Stromal cell of bone marrow (primary cell): ENCODE measurements at regions not wholly inside any gene's neighbourhood (a gene's known extent, or its start where the extent isn't known, plus 50 kb on each side); places are given as distances from the start of the nearest gene placed in this dataset.
"Not testable (repeated sequence)": the region's sequence is repeated elsewhere in the genome, so short reads cannot be mapped to it uniquely, and the experiment has no call there.

Experiments used
- DNase-seq: peaks from one replicate; pipeline ENCODE4 v3.0.0-alpha.2; 2012; ENCODE audit warnings: low read depth

GRCh38 chr2:187991389-187991788 is 300.3 kb upstream of the GULP1 start:
- DNase-seq, result no peak

GRCh38 chr2:187994464-187995331 is 297.0 kb upstream of the GULP1 start:
- no peak for DNase-seq

GRCh38 chr2:187995556-187995955 is 296.1 kb upstream of the GULP1 start:
- no peak for DNase-seq

DNA sequence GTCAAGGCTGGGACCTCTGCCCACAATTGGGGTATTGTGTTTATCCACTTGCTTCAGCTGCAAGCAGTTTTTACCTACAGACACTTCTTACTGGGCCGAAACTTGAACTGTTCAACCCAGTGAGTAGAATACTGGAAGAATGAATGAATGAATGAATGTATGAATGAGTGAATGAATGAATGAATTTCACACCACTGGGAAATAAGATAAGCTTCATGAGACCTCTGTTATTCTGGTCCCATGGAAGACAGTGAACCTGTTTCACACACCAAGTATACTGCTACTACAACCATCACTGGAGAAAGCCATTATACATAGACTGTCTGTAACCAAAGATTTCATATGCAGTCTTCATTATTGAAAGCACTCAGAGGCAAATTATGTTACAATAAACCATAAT is 295.0 kb upstream of the GULP1 start:
- DNase-seq, result no peak

GRCh38 chr2:188000189-188000588 is 291.5 kb upstream of the GULP1 start:
- DNase-seq, result no peak

DNA sequence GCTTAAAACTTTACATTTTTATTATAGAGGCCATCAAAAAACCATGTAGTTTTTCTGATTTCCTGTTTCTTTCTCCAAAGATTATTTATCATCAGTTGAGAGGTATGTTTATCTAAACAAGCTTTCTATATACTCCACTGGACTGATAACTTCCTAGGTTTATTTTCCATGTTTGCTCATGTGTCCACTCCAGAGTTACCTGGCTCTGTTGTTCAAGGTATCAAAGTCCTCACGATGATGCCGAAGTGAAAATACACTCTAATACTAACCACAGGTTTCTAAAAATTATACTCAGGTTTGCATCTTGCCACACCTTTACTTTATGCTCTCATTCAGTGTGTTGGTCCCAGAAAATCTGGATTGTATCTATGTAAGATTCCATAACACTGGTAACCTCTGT is 287.9 kb upstream of the GULP1 start:
- no peak for DNase-seq

- DNase-seq, result no peak
Observed at GRCh38 chr2:188013767-188014166, 277.9 kb upstream of the GULP1 start.

DNA sequence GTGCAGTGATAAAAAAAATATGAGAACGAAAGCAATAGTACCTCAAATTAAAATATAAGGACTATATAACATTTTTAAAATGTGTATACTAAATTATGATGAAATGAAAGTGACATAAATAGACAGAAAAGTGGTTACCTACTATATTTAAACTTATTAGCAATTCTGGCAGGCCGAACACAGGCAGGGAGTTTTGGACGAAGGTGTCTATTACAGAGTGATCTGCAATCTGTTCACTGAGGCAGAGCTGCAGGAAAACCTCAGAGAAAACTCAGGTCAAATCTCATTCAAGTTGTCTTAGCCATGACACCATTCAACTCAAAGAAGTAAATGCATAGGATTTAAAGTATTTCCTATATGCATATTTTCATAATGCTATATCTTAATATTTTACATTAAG is 274.8 kb upstream of the GULP1 start:
- DNase-seq, result no peak

DNA sequence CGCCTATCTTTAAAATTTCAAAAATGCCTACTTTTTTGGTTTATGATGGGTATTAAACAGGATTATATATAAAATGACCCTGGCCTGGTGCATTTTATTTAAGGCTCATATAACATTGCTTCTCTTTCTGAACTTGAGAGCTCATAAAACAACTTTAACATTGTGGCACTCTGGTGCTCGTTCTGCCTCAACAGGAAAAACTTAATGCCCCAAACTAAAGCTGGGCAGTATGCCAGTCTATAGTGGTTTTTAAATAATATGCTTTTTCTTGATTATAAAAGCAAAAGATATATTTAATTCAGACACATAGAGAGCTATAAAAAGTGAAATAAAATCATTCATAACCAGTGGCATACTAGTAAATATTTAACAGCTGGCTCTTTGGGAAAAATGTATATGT is 269.3 kb upstream of the GULP1 start:
- DNase-seq, result no peak

DNA sequence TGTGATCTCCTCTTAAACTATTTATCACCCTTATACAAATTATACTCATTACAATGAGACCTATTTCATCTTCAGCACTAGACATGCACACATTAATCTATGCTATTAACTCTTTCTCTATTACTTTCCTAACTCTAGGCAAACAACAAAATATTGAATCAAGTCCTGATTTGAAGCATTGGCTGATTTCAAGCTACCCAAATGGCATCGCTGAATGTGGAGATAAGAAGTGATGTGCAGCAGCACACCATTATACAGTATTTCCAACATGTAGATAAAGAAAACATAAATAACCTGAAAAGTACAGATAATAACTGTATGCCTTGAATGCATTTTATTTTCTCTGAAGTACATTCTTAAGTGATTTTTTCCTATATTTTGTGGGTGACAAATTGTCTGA is 268.6 kb upstream of the GULP1 start:
- no peak for DNase-seq

DNA sequence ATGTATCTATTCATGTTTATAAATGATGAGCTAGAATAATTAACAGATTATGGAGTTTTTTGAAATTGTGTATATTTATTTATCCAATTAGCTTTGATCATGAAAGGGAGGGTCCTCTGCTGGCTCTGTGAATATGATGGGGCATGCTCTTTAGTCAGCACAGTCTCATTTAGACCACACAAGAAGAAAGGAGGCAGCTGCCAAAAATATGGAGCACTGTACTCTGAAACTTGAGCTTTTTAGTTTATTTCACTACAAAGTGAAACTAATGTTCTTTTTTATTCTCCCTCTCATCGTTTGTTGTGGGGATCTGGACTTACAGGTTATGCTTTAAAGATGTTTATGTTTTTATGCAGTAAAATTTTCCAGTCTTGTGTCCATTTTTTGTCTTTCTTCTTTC is 266.9 kb upstream of the GULP1 start:
- DNase-seq, result peak; percentile 11

DNA sequence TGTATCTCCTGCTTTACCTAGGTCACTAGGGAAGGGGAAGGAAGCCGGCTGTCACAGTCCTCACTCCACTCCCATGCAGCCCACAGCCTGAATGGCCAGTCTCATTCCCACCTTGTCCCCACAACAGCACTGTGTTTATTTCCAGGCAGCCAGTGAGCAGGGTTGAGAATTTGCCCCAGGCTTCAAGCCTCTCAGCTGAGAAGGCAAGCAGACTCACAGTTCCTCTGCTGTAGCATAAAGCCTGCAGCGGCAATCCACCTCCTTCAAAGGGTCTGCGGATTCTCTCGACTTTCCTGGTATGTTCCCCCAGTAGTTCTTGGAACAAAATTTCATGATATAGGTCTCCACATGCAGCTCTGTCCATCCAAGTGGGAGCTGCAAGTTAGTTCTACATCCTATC is 262.9 kb upstream of the GULP1 start:
- no peak for DNase-seq

DNA sequence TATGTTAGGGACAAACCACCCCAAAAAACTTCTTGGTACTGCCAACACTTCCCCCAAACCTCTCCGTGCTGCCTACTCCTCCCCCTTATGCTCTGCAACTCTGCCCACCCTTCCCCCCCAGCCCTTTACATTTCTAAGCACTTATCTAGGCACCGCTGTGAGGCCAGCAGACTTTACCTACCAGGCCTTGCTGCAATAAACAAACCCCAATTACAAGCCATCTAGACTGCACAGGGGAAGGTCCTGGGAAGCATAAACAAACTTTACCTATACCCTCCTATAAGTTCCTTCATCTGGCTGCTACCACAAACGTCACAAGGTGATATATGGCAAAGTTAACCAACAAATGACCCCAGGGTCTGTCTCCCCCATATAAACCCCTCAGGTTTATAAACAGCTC is 259.4 kb upstream of the GULP1 start:
- no peak for DNase-seq

GRCh38 chr2:188032786-188033185 is 258.9 kb upstream of the GULP1 start:
- no peak for DNase-seq

- DNase-seq, result not testable (repeated sequence)
Observed at GRCh38 chr2:188033240-188033639, 258.4 kb upstream of the GULP1 start.

GRCh38 chr2:188034102-188034501 is 257.6 kb upstream of the GULP1 start:
- not testable (repeated sequence) for DNase-seq

- DNase-seq, result not testable (repeated sequence)
Observed at GRCh38 chr2:188035377-188035776, 256.3 kb upstream of the GULP1 start.

DNA sequence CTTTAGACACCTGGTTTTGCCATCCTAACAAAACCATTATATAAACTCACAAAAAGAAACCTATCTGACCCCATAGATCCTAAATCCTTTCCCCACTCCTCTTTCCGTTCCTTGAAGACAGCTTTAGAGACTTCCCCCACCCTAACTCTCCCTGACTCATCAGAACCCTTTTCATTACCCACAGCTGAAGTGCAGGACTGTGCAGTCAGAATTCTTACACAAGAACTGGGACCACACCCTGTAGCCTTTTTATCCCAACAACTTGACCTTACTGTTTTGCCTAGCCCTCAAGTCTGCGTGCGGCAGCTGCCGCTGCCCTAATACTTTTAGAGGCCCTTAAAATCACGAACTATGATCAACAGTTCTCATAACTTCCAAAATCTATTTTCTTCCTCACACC is 254.9 kb upstream of the GULP1 start:
- DNase-seq, result peak; percentile 13

DNA sequence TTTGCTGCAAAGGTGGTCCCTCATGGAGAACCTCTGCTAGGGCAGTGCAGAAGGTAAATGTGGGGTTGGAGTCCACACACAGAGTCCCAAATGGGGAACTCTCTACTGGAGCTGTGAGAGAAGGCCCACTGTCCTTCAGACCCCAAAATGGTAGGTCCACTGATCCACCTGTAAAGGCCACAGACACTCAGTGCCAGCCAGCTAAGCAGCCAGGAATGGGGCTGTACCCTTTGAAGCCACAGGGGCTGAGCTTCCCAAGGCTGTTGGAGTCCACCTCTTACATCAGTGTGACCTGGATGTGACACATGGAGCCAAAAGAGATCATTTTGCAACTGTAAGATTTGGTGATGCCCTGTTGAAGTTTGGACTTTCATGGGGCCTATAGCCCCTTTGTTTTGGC is 252.4 kb upstream of the GULP1 start:
- no peak for DNase-seq

DNA sequence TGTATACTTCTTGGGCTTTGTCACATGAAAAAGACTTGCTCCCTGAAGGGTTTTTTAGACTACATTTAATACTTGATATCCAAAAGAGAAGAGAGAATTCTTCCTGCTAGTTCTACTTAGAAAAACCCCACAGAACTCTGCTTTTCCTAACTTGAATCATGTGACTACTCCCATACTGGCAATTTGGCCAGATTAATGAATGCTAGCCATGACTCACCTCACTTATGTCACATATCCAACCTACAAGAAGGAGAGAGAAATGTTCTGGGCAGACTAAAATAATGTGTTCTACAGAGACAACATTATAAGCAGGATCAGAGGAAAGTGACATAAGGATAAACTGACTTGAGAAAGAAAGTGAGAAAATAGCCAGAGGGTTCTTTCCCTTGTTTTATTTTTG is 249.3 kb upstream of the GULP1 start:
- peak; percentile 64 for DNase-seq

DNA sequence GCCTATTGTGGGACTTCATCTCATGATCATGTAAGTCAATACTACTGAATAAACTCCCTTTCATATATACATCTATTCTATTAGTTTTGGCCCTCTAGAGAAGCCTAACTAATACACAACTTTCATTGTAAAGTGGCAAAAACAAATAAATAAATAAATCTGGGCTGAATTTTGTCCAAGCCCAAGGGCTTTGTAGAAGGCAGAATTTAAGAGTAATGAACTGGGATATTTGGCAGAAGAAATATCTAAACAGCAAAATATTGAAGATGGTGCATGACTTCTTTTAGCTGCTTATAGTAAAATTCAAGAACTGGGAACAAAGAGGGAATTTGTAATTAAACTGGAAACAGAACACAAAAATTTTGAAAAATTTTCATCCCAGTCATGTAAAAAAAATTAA is 246.7 kb upstream of the GULP1 start:
- DNase-seq, result no peak

GRCh38 chr2:188046437-188046836 is 245.2 kb upstream of the GULP1 start:
- DNase-seq, result peak; percentile 18

DNA sequence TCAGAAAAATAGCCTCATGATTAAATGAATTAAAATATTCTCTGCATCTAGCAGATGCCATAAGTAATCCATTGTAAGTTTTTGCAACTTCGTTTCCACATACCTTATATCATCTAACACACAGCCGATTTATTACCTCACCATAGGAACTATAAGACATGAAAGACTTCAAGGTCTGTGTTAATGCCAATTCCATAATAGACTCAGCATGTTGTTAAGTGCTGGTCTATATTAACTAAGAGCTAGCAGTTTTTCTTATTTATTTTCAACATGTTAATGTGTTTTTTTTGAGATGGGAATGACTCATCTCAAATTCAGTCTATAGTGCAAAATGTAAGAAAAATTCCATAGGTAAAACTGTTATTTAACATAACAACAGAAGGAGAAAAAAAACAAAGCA is 243.9 kb upstream of the GULP1 start:
- no peak for DNase-seq

- no peak for DNase-seq
Observed at GRCh38 chr2:188050726-188051125, 240.9 kb upstream of the GULP1 start.
